Cerebellar nuclear complex (tissue), 1 donor: ENCODE measurements at regions not wholly inside any gene's neighbourhood (a gene's known extent, or its start where the extent isn't known, plus 50 kb on each side); places are given as distances from the start of the nearest gene placed in this dataset.

Source experiments
- DNase-seq, 2 experiments: peaks; one replicate each; lab custom pipeline; 2025; lab: John Stamatoyannopoulos, UW

DNA sequence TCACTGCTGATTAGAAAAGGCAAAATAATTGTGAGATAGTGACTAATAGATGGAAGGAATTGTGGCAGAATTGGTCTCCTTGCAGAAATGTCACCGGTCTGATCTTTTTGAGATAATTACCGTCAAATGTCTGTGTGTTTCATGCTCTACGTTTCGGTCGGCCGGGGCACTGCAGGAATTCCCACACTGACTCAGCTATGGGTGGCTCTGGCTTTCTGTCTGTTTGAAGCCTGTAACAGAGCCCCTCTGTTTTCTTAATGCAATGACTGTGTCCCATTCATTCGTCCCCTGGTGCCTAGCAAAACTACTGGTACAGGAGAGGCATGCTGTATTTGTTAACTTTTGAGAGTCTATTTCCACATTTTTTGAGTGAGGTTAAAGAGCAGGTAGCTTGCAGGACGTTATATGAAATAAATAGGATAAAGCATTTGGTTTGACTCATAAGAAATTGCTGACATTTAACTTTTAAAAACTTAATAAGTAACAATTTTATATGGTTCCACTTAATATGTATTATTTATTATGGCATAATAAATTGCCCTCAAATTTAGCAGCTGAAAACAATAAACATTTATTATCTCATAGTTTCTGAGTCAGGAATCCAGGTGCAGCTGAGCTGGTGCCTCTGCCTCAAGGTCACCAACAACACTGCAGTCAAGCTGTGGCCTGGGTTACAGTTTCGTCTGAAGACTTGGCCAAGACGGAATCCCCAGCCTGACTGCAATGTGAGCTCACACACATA lies 53.3 kb upstream of the CTBP2 start:
- no peak for DNase-seq

- no peak for DNase-seq
These were observed 51.9 kb upstream of the CTBP2 start for GRCh38 chr10:125212150-125212809.
